Breast epithelium (tissue), 4 donors: ENCODE measurements at regions not wholly inside any gene's neighbourhood (a gene's known extent, or its start where the extent isn't known, plus 50 kb on each side); places are given as distances from the start of the nearest gene placed in this dataset.
"Not testable (repeated sequence)": the region's sequence is repeated elsewhere in the genome, so short reads cannot be mapped to it uniquely, and the experiment has no call there.

Experiments used
- DNase-seq, 2 donors: peaks; one replicate each; pipeline ENCODE4 v3.0.0-alpha.2; 2019; ENCODE audit warnings: low spot score in 2 of 2
- H3K27ac ChIP-seq, 2 donors: fragments of 200-600 bp; sonication (generic) in 1 of 2; one replicate each; pipeline ENCODE4 v1.5.1; 2016 to 2019; ENCODE audit warnings: mild to moderate bottlenecking in 1 of 2
- H3K27me3 ChIP-seq, 2 donors: fragments of 200-600 bp; sonication (generic) in 1 of 2; one replicate each; pipeline versions ENCODE4 v1.5.1 to v1.6.0; 2017 to 2019; ENCODE audit warnings: control low read depth in 1 of 2, mild to moderate bottlenecking in 1 of 2
- H3K36me3 ChIP-seq: fragments of 200-600 bp; one replicate; pipeline ENCODE4 v1.5.1; 2019
- H3K4me1 ChIP-seq, 2 donors: fragments of 200-600 bp; sonication (generic); one replicate each; pipeline ENCODE4 v1.5.1; 2016 to 2019; ENCODE audit warnings: control low read depth in 1 of 2
- H3K4me3 ChIP-seq, 3 donors: fragments of 200-600 bp; sonication (generic); 1 replicate in 2 of 3; 2 replicates in 1 of 3; pipeline ENCODE4 v1.5.1; 2016 to 2019; ENCODE audit warnings: mild to moderate bottlenecking in 3 of 3, moderate library complexity in 2 of 3
- H3K9me3 ChIP-seq, 2 donors: fragments of 200-600 bp; sonication (generic) in 1 of 2; one replicate each; pipeline ENCODE4 v1.5.1; 2016 to 2019; ENCODE audit warnings: control low read depth in 1 of 2
- CTCF ChIP-seq, 3 donors: fragments of 450-650 bp; IDR thresholded peaks; one replicate each; pipeline ENCODE4 v1.5.1; 2016 to 2017; ENCODE audit warnings: antibody characterized with exemption in 3 of 3, mild to moderate bottlenecking in 3 of 3, moderate library complexity in 3 of 3
- POLR2A ChIP-seq: fragments of 450-650 bp; IDR thresholded peaks from one replicate; pipeline ENCODE4 v1.6.1; 2016; ENCODE audit warnings: antibody characterized with exemption, mild to moderate bottlenecking, moderate library complexity
- POLR2AphosphoS5 ChIP-seq, 3 donors: sonication (generic); formaldehyde crosslinking; IDR thresholded peaks; one replicate each; pipeline ENCODE4 v1.6.1; 2017; ENCODE audit warnings: antibody characterized with exemption in 3 of 3
- intact Hi-C: fragments of 100-400 bp; cut with DNase I; formaldehyde crosslinking; loops from one replicate; pipeline ENCODE4 v1.15.1; 2023; ENCODE audit warnings: low total_unique reads

- no peak for DNase-seq
- TF ChIP-seq CTCF (IDR thresholded peaks at IDR 0.05) (no peak), POLR2AphosphoS5 (IDR thresholded peaks at IDR 0.05) (no peak), POLR2A (no peak)
- Histone ChIP-seq H3K36me3 (no peaks in the 10 kb centered on the region), H3K27me3 (peaks cover 0 to 5% of the 10 kb centered on the region in 2 donors), H3K9me3 (no peaks in the 10 kb centered on the region), H3K27ac (no peak overlapping the region), H3K4me3 (no peak overlapping the region), H3K4me1 (no peaks in the 10 kb centered on the region)
- intact Hi-C loops: loop anchor here (10.0 kb wide), 1 partner anchor 325 kb away; the partner anchor contains the start of gene SOX9
Measured at GRCh38 chr17:71799657-71800056, 321.2 kb upstream of the SOX9 start.

DNA sequence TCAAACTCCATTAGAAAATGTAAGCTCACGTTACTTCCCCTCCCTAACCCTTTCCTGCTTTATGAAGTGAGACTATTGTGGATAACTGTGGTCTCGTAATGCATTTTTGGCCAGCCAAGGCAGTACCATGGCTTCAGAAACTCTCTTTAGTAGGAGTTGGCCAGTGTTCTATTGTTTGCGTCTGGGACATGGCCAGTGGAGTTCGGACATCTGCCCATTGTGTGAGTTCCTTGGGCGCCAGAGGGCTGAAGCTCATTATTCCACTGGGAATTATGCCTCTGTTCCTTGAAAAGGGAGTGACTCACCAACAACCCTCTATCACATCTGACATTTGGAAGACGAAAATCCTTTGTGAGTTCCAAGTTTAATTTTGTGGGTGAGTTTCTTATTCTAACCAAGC, 319.5 kb upstream of the SOX9 start:
- Histone ChIP-seq H3K27ac (peak overlapping the region in 1 of 2 donors; percentile 37), H3K4me1 (no peaks in the 10 kb centered on the region), H3K9me3 (no peaks in the 10 kb centered on the region), H3K36me3 (no peaks in the 10 kb centered on the region), H3K4me3 (no peak overlapping the region), H3K27me3 (no peaks in the 10 kb centered on the region)
- TF ChIP-seq POLR2AphosphoS5 (IDR thresholded peaks at IDR 0.05): no peak
- no peak for TF ChIP-seq CTCF (IDR thresholded peaks at IDR 0.05)
- TF ChIP-seq POLR2A: no peak
- intact Hi-C loops: no loop called here
- DNase-seq: no peak

GRCh38 chr17:71802663-71803062, 318.2 kb upstream of the SOX9 start:
- DNase-seq: no peak
- Histone ChIP-seq H3K4me1 (no peaks in the 10 kb centered on the region), H3K27ac (no peak overlapping the region), H3K4me3 (no peak overlapping the region), H3K9me3 (no peaks in the 10 kb centered on the region), H3K27me3 (no peaks in the 10 kb centered on the region), H3K36me3 (no peaks in the 10 kb centered on the region)
- intact Hi-C loops: no loop called here
- TF ChIP-seq POLR2AphosphoS5 (IDR thresholded peaks at IDR 0.05): no peak
- TF ChIP-seq CTCF (IDR thresholded peaks at IDR 0.05): no peak
- TF ChIP-seq POLR2A: no peak

DNA sequence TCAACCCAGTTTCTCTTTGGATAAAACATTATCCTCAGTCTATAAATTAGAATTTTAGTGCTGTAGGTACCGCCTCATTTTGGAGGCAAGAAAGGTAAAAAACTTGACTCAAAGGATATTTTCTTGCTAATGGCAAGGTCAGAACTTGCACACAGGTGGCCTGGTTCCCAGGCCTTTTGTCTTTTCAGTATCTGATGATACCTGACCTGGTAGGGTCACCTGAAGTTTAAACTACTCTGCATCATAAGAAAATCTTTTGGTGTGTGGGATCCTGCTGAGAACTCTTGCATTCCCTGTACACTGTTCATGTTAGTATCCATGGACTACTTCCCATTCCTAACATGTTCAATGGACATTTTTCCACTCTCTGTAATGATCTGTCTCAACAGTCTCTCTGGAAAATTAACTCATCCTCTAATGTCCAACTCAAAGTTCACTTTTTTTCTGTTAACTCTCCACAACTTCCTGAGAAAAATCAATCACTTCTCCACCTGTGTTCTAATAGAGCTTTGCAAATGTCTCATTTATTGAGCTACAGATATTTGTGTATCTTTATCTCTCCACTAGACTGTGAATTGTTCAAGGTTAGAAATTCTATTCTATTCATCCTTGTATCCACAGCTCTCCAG, 317.1 kb upstream of the SOX9 start:
- DNase-seq: no peak
- Histone ChIP-seq H3K36me3 (no peaks in the 10 kb centered on the region), H3K27ac (no peak overlapping the region), H3K9me3 (no peaks in the 10 kb centered on the region), H3K4me3 (no peak overlapping the region), H3K4me1 (no peaks in the 10 kb centered on the region), H3K27me3 (peaks cover 0 to 3% of the 10 kb centered on the region in 2 donors)
- intact Hi-C loops: no loop called here
- TF ChIP-seq POLR2AphosphoS5 (IDR thresholded peaks at IDR 0.05) (no peak), POLR2A (no peak), CTCF (IDR thresholded peaks at IDR 0.05) (no peak)

GRCh38 chr17:71809537-71809936, 311.3 kb upstream of the SOX9 start:
- intact Hi-C loops: no loop called here
- peaks cover 0 to 3% of the 10 kb centered on the region in 2 donors for H3K4me1 ChIP-seq
- no peak overlapping the region for H3K27ac ChIP-seq
- H3K9me3 ChIP-seq: no peaks in the 10 kb centered on the region
- peaks cover 0 to 3% of the 10 kb centered on the region in 2 donors for H3K27me3 ChIP-seq
- no peak for DNase-seq
- no peak for TF ChIP-seq CTCF (IDR thresholded peaks at IDR 0.05)
- H3K4me3 ChIP-seq: no peak overlapping the region
- H3K36me3 ChIP-seq: no peaks in the 10 kb centered on the region

DNA sequence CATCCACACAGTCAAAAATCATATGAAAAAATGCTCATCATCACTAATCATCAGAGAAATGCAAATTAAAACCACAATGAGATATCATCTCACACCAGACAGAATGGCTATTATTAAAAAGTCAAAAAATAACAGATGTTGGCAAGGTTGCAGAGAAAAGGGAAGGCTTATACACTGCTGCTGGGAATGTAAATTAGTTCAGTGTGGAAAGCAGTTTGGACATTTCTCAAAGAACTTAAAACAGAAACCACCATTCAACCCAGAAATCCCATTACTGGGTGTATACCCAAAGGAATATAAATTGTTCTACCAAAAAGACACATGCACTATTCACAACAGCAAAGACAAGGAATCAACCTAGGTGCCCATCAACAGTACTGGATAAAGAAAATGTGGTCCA, 307.0 kb upstream of the SOX9 start:
- intact Hi-C loops, H3K27ac ChIP-seq, H3K4me3 ChIP-seq, H3K9me3 ChIP-seq, H3K36me3 ChIP-seq, H3K27me3 ChIP-seq, H3K4me1 ChIP-seq, DNase-seq: not testable (repeated sequence)
